NCI-H510A treated with DMSO at 0.1 percent for 48 hours (cell line): ENCODE measurements at regions not wholly inside any gene's neighbourhood (a gene's known extent, or its start where the extent isn't known, plus 50 kb on each side); places are given as distances from the start of the nearest gene placed in this dataset.

Source experiments
- DNase-seq: peaks from one replicate; lab custom pipeline; 2025; lab: John Stamatoyannopoulos, UW

GRCh38 chr4:23741681-23742191, 148.1 kb downstream of the PPARGC1A start:
- no peak for DNase-seq

- no peak for DNase-seq
Measured at GRCh38 chr4:23737571-23737970, 152.3 kb downstream of the PPARGC1A start.

- no peak for DNase-seq
Measured at GRCh38 chr4:23736466-23736865, 153.4 kb downstream of the PPARGC1A start.

DNA sequence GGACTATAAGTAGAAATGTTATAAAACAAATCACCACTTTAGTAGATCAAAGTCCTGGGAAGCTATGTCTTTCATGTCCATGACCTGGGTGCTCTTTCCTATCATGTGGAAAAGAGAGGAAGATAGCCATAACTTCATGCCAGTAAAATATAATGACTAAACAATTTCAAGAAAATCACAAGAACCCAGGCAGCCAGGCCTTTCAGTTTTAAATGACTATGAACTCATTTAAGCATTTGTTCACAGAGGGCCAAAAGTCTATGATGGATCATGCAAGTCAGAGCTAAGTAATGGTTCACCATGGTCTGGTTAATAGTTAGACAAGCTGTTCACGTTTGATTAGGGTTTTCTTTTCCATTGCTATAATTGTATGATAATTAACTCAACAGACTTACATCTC, 155.8 kb downstream of the PPARGC1A start:
- DNase-seq, result no peak

GRCh38 chr4:23733476-23733875, 156.4 kb downstream of the PPARGC1A start:
- DNase-seq, result no peak

GRCh38 chr4:23730998-23731397, 158.8 kb downstream of the PPARGC1A start:
- no peak for DNase-seq

GRCh38 chr4:23728971-23729370, 160.9 kb downstream of the PPARGC1A start:
- no peak for DNase-seq

GRCh38 chr4:23728393-23728792, 161.5 kb downstream of the PPARGC1A start:
- no peak for DNase-seq

DNA sequence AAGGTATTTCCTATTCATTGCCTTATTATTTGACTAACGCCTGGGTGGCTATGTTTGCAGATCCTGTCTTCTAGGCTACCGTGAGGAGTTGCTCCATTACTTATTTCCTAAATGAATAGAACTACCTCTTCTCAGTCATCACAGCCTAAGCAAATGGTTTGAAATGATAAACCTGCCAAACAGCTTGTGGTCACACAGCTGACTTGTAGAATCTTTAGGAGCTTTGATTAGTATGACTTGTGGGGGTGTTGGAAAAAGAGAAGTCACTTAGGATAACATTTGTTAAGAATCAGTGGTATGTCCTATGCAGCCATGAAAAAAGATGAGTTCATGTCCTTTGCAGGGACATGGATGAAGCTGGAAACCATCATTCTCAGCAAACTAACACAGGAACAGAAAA, 169.3 kb downstream of the PPARGC1A start:
- no peak for DNase-seq

GRCh38 chr4:23718435-23718834, 171.4 kb downstream of the PPARGC1A start:
- DNase-seq, result no peak

GRCh38 chr4:23717528-23718248, 172.2 kb downstream of the PPARGC1A start:
- no peak for DNase-seq

DNA sequence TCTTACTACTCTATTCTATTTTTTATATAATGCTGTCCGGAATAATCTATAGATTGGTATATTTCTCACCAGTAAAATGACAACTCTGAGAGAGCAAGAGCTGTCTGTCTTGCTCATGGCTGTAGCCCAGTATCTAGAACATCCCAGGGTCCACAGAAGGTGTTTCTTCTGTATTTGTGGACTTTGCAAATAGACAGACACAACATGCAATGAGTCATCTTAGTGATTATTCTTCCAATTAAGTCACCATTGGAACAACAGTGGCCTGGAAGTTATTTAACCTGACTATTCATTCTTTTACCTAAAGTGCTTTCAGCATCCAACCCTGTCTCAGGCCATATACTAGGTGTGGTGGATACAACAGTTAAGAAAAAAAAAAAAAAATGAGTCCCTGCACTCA, 179.5 kb downstream of the PPARGC1A start:
- no peak for DNase-seq

- no peak for DNase-seq
Measured at GRCh38 chr4:23707652-23708026, 182.2 kb downstream of the PPARGC1A start.

- DNase-seq, result no peak
Measured at GRCh38 chr4:23706972-23707651, 182.7 kb downstream of the PPARGC1A start.

DNA sequence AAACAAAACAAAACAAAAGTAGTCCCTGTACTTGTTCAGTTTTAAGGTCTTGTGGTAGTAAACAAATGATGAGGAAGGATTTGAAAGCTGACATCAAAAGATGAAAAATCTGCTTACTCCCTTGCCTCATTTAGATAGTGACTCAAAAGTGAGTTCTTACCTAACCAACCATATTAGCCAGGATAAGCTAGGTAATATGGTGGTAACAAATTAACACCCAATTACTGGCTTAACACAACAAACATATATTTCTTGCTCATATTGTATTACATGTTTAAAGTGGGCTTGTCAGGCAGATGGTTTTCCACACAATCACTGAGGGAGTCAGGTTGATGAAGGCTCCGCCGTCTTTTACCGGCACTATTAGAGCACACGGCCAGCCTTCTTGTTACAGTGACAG, 189.7 kb downstream of the PPARGC1A start:
- no peak for DNase-seq

DNA sequence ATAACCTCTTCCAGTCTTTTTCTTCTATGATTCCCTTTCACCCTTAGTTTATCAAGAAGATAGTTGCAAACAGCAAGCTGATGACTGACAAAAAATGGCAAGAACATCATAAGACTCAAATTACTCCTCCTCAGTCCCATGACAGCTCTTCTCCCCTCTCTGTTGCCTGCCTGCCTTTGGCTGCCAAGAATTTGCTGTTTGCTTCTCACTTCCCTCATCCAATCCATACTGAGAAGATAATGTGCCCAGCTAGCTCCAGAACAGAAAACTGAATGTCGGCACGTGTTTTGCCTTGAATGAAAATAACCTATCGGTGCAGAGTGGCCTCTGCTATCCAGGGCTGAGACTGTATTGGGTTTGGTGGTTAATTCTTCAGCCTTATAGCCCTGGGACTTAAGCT, 192.1 kb downstream of the PPARGC1A start:
- no peak for DNase-seq

DNA sequence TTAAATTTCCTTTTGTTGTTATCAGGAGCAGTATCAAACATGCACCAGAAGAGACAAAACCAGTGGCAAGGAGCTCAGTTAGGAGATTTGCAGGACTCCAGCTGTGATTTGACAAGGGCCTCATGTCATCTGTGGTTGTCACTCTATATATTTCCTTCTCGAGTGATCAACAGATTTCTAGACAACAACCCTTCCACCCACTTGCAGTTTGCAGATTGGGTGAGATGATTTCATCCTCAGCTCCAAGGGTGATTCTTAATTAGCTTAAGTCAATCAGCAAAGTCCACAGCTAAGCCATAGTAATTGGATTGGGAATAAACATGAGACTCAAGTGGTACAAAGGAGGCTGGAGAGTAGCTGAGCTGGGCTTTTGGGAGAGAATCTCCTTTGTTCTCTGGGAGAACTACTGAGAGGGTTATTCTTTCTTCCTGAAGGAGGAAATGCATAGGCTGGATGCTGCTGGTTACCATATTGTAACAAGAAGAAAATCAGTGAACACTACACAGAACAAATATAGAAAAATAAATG, 192.8 kb downstream of the PPARGC1A start:
- no peak for DNase-seq

DNA sequence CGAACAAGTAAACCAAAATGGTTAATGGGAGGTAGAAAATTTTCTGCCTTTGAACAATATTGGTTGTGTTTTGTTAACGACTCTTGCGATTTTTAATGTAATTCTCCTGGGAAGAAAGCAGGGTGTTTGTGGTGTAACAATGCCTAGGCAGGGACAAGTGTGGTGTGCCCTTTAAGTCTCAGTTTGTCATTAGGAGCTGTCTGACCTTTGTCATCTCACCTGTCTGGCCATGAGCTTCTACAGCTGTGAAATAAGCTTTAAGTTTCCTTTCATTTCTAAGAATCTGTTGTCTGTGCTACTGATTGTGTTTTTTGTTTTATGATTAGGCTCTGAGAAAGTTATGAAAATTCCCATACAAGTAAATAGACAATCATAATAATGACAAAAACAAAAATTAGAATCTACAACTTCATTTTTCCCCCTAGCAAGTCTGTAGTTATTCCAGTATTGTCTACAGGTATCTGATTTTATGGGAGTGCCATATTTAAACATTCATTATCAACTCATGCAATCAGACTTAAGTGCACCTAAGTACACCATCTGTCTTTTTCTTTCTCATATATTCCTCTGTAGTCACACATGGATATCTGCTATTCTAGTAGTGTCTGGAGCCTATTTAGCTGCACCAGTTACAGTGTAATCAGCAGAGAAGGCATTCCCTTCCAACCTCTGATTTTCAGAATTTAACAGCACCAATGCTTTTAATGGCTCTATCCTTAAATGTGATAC, 203.5 kb downstream of the PPARGC1A start:
- no peak for DNase-seq

- no peak for DNase-seq
Measured at GRCh38 chr4:23685471-23685870, 204.4 kb downstream of the PPARGC1A start.

DNA sequence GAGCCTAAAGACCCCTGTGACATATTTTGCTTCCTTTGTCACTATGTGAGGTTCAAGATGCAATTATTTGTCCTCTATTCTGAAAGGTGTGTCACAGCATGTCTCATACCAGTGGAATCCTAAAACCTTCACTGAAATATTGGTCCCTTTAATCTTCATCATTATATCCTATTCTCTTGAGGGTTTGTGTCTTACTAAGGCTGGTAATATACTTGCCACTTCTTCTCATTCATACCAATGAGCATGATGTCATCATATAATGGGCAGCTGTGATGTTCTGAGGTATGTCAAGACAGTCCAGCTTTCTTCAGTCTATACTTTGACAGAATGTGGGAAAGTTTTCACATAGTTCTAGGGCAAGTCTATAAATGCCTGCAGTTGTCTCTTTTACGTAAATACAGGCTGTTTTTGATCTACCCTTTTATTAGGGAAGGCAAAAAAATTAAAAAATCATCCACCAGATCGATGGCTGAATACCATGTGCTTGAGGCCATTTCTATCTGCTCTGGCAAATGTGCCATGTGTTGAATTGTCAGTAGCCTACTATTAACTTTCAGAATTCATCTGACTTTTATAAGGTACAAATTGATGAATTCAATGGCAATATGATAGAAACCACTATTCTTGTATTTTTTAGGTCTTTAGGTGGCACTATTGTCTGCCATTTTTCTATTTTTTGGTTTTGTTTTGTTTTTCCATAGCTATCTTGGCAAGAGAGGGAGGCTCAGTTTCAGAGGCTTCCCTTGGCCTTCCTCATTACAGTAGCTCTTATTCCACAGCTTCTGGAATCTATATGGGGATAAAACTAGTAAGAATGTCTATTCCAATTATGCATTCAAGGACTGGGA, 209.0 kb downstream of the PPARGC1A start:
- DNase-seq, result no peak

DNA sequence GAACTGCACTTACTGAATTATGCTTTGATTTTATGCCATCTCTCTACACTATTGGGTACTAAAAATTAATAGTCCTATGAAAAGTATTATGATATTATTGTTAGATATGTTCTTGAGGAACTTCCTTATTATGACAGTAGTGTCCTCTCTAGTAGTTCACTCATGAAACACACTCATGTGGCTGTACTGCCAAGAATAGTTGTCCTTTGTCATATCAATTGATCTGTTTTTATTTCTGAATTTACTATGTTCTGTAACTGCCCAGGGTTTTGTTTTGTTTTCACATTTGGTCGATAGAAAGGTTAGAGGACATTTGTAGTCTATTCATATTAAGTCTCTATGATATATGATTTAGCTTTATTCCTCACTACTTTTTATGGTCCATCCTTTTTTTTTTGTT, 215.2 kb downstream of the PPARGC1A start:
- no peak for DNase-seq

DNA sequence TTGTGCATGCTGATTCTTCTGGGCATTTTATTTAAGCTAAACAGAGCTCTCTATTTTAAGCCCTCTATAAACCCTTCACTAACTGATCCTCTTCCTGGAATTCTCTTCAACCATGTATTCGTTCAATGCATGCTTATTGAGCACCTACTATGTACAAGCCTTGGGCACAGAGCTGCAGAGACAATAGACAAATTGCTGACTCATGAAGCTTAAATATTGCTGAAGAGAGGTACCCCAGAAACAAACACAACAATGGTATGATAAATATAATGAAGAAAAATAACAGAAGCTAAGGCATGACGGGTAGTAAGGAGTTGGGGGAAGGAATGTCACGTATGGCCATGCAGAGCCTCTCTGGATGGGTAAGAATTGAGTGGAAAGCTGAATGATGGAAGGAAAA, 222.2 kb downstream of the PPARGC1A start:
- no peak for DNase-seq
